Aorta (tissue), 5 donors: ENCODE measurements at regions not wholly inside any gene's neighbourhood (a gene's known extent, or its start where the extent isn't known, plus 50 kb on each side); places are given as distances from the start of the nearest gene placed in this dataset.

ENCODE experiments used
- ATAC-seq: fragments of 200-7000 bp; cut with Tn5 transposase; one replicate; pipeline ENCODE4 v1.9.1; 2022; ENCODE audit warnings: moderate library complexity; ENCODE audit not compliant: low FRiP score
- DNase-seq, 2 donors: peaks; one replicate each; pipeline ENCODE4 v3.0.0-alpha.2; 2020
- H3K27ac ChIP-seq, 2 donors: one replicate each; pipeline ENCODE4 v1.5.1; 2013; ENCODE audit warnings: low read length in 2 of 2, mild to moderate bottlenecking in 2 of 2, moderate library complexity in 2 of 2, control low read depth in 1 of 2, inconsistent platforms in 1 of 2, low read depth in 1 of 2
- H3K27me3 ChIP-seq, 2 donors: one replicate each; pipeline ENCODE4 v1.6.1; 2013; ENCODE audit warnings: control low read depth in 1 of 2, low read length in 1 of 2, mild to moderate bottlenecking in 1 of 2, moderate library complexity in 1 of 2; ENCODE audit not compliant: insufficient read depth in 2 of 2, control insufficient read depth in 1 of 2
- H3K36me3 ChIP-seq, 2 donors: one replicate each; pipeline ENCODE4 v1.6.1; 2013; ENCODE audit warnings: control low read depth in 1 of 2, low read length in 1 of 2, mild to moderate bottlenecking in 1 of 2; ENCODE audit not compliant: insufficient read depth in 2 of 2, control insufficient read depth in 1 of 2
- H3K4me1 ChIP-seq, 2 donors: one replicate each; pipeline ENCODE4 v1.6.1; 2013; ENCODE audit warnings: low read length in 2 of 2, control low read depth in 1 of 2, mild to moderate bottlenecking in 1 of 2, moderate library complexity in 1 of 2; ENCODE audit not compliant: insufficient read depth in 2 of 2, control insufficient read depth in 1 of 2
- H3K4me3 ChIP-seq, 2 donors: one replicate each; pipeline ENCODE4 v1.5.1; 2013; ENCODE audit warnings: low read length in 2 of 2, control low read depth in 1 of 2, mild to moderate bottlenecking in 1 of 2
- H3K9me3 ChIP-seq: one replicate; pipeline ENCODE4 v1.6.1; 2013; ENCODE audit warnings: mild to moderate bottlenecking, low read length; ENCODE audit not compliant: control insufficient read depth
- WGBS, 2 donors: extraction: QIAGEN DNeasy Blood & Tissue Kit; methylation state at CpG; one replicate each; pipeline ENCODE4 v1.1.7; 2013; 5-methylcytosine and 5-hydroxymethylcytosine counted together
- intact Hi-C, 2 donors: fragments of 100-400 bp; cut with DNase I; formaldehyde crosslinking; loops; one replicate each; pipeline versions ENCODE4 v1.14.2 to v1.15.0; 2022
- donor health status: healthy with polysubstance abuse.
- donor health status: Bipolar disorder and iron deficiency.
- donor health status: DM: no; HTN: no; CAD: no.
- donor health status: DM: no; HTN: no; CAD: no.
- donor health status: DM: yes; HTN: yes; CAD: no.

DNA sequence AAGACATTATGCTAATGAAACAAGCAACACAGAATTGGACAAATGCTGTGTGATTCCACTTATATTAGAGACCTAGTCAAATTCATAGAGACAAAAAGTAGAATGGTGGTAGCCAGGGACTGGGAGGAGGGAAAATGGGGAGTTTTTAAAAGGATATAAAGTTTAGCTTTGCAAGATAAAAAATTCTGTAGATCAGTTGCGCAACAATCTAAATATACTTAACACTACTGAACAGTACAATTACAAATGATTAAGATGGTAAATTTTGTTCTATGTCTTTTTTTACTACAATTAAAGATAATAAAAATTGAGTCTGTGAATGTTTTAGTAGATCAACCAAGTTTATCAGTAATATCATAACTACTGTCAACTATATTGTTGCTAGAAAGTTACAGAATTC lies 340.1 kb upstream of the PDZRN3 start:
- 88 to 92% methylated on average over 1 of the region's 1 CpG for WGBS, 2 donors
- Histone ChIP-seq H3K4me3 (no peak overlapping the region), H3K36me3 (no peaks in the 10 kb centered on the region), H3K4me1 (no peaks in the 10 kb centered on the region), H3K9me3 (no peaks in the 10 kb centered on the region), H3K27ac (no peak overlapping the region), H3K27me3 (no peaks in the 10 kb centered on the region)
- intact Hi-C loops, result no loop called here
- DNase-seq (no peak), ATAC-seq (no peak)

DNA sequence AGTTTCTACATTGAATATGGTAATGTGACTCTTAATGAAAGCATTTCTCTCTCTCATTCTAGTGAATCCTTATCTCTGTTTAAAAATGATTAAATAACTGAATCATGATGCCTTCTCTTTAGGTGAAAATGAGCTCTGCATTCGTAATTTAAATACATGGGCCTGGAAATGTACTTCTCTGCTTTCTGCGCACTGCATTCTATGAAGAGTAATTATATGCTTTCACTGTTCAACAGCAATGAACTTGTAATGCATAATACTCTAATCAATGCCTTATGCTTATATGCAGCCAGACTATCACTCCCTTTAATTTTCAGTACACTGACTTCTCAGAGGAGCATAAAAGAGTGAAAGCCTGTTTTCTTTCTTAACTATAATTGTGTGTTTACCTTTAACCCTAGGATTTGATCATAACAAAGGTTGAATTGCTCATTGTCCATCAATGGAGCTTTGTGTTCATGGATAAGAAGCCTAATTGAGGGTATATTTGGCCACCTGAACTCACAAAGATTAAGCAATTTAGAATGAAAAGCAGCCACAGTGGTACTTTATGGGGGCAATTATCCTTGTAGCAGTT lies 330.8 kb upstream of the PDZRN3 start:
- no peak for ATAC-seq
- 82 to 86% methylated on average over 2 of the region's 2 CpGs for WGBS, 2 donors
- no peak for DNase-seq
- H3K27ac ChIP-seq, result no peak overlapping the region
- intact Hi-C loops, result no loop called here
- H3K4me1 ChIP-seq, result no peaks in the 10 kb centered on the region
- peaks cover 2% of the 10 kb centered on the region for H3K9me3 ChIP-seq
- H3K27me3 ChIP-seq, result no peaks in the 10 kb centered on the region
- no peak overlapping the region for H3K4me3 ChIP-seq
- no peaks in the 10 kb centered on the region for H3K36me3 ChIP-seq

- Histone ChIP-seq H3K9me3 (no peaks in the 10 kb centered on the region), H3K4me3 (no peak overlapping the region), H3K36me3 (no peaks in the 10 kb centered on the region), H3K27ac (no peak overlapping the region), H3K4me1 (no peaks in the 10 kb centered on the region), H3K27me3 (no peaks in the 10 kb centered on the region)
- WGBS, 2 donors, result 56 to 64% methylated on average over 1 of the region's 1 CpG
- ATAC-seq, result no peak
- intact Hi-C loops, result no loop called here
- no peak for DNase-seq
Measured at GRCh38 chr3:73954506-73954905, 329.8 kb upstream of the PDZRN3 start.

DNA sequence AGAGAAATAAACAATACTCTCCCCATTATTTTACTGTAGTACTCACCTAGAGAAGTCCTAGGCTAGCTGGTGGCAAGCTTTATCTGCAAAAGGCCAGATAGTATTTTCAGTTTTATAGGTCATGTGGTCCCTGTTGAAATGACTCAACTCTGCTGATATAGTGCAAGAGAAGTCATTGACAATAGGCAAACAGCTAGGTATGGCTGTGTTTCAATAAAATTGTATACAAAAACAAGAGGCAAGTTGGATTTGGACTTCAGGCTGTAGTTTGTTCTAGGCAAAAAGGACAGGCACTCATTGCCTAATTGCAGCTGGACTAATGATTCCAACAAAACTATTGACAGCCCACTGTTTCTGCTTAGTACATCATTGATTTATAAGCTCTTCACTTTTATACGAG lies 328.0 kb upstream of the PDZRN3 start:
- 42 to 57% methylated on average over 1 of the region's 1 CpG for WGBS, 2 donors
- H3K27ac ChIP-seq, result no peak overlapping the region
- no peaks in the 10 kb centered on the region for H3K9me3 ChIP-seq
- DNase-seq (no peak), ATAC-seq (no peak)
- no peak overlapping the region for H3K4me3 ChIP-seq
- no peaks in the 10 kb centered on the region for H3K36me3 ChIP-seq
- intact Hi-C loops, result no loop called here
- no peaks in the 10 kb centered on the region for H3K27me3 ChIP-seq
- no peaks in the 10 kb centered on the region for H3K4me1 ChIP-seq

GRCh38 chr3:73950865-73951558 lies 326.3 kb upstream of the PDZRN3 start:
- 29 to 41% methylated on average over 4 of the region's 4 CpGs for WGBS, 2 donors
- Histone ChIP-seq H3K4me1 (no peaks in the 10 kb centered on the region), H3K27ac (no peak overlapping the region), H3K36me3 (no peaks in the 10 kb centered on the region), H3K4me3 (no peak overlapping the region), H3K27me3 (no peaks in the 10 kb centered on the region), H3K9me3 (no peaks in the 10 kb centered on the region)
- ATAC-seq (no peak), DNase-seq (no peak)
- intact Hi-C loops, result no loop called here

- no peak for DNase-seq
- Histone ChIP-seq H3K4me3 (no peak overlapping the region), H3K36me3 (no peaks in the 10 kb centered on the region), H3K27ac (no peak overlapping the region), H3K4me1 (no peaks in the 10 kb centered on the region), H3K27me3 (no peaks in the 10 kb centered on the region), H3K9me3 (peaks cover 2% of the 10 kb centered on the region)
- intact Hi-C loops, result no loop called here
- 84 to 86% methylated on average over 4 of the region's 4 CpGs for WGBS, 2 donors
- no peak for ATAC-seq
Measured at GRCh38 chr3:73945541-73945940, 320.8 kb upstream of the PDZRN3 start.

GRCh38 chr3:73939985-73940384 lies 315.2 kb upstream of the PDZRN3 start:
- peaks cover 4% of the 10 kb centered on the region for H3K9me3 ChIP-seq
- no peaks in the 10 kb centered on the region for H3K36me3 ChIP-seq
- ATAC-seq (no peak), DNase-seq (no peak)
- no peak overlapping the region for H3K4me3 ChIP-seq
- no peaks in the 10 kb centered on the region for H3K4me1 ChIP-seq
- no peak overlapping the region for H3K27ac ChIP-seq
- intact Hi-C loops, result no loop called here
- H3K27me3 ChIP-seq, result no peaks in the 10 kb centered on the region

- H3K9me3 ChIP-seq, result no peaks in the 10 kb centered on the region
- no peaks in the 10 kb centered on the region for H3K4me1 ChIP-seq
- no peak for DNase-seq
- intact Hi-C loops, result no loop called here
- ATAC-seq, result no peak
- no peak overlapping the region for H3K27ac ChIP-seq
- H3K36me3 ChIP-seq, result no peaks in the 10 kb centered on the region
- 42 to 57% methylated on average over 3 of the region's 3 CpGs for WGBS, 2 donors
- no peak overlapping the region for H3K4me3 ChIP-seq
- no peaks in the 10 kb centered on the region for H3K27me3 ChIP-seq
Measured at GRCh38 chr3:73933585-73933984, 308.8 kb upstream of the PDZRN3 start.

DNA sequence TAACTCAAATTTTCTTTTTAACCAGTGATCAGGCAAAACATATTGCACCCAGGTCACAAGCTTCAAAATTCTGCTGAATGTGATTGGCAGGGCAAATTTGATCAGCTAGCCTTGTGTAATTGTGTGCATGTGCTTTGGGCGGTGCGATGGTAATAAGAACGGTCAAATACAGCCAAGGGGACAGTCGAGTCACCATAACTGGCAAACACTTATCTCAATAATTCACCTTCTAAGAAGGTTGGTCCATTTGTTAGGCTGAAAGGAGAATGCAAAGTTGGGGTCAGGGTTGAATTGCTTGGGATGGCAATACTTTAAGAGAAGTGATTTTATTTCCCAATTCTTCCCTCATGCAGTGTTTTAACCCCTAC lies 302.4 kb upstream of the PDZRN3 start:
- Histone ChIP-seq H3K27ac (no peak overlapping the region), H3K9me3 (no peaks in the 10 kb centered on the region), H3K27me3 (no peaks in the 10 kb centered on the region), H3K4me3 (no peak overlapping the region), H3K4me1 (no peaks in the 10 kb centered on the region), H3K36me3 (no peaks in the 10 kb centered on the region)
- intact Hi-C loops, result no loop called here
- 57 to 58% methylated on average over 4 of the region's 4 CpGs for WGBS, 2 donors
- DNase-seq (no peak), ATAC-seq (no peak)
